NB4 (cell line): ENCODE measurements at regions not wholly inside any gene's neighbourhood (a gene's known extent, or its start where the extent isn't known, plus 50 kb on each side); places are given as distances from the start of the nearest gene placed in this dataset.

Experiments used
- CTCF ChIP-seq: IDR thresholded peaks from one replicate; pipeline ENCODE4 v1.5.1; 2012; ENCODE audit warnings: low read depth, low read length
- MAX ChIP-seq: IDR thresholded peaks from 2 replicates; pipeline ENCODE4 v1.6.1; 2011; ENCODE audit warnings: low read depth, low read length
- MYC ChIP-seq: IDR thresholded peaks from 2 replicates; pipeline ENCODE4 v1.6.1; 2011; ENCODE audit warnings: low read depth, low read length

- no peak for TF ChIP-seq CTCF
- TF ChIP-seq MAX, result no peak
- no peak for TF ChIP-seq MYC
These were observed 1403.3 kb upstream of the DDX18 start for GRCh38 chr2:116411211-116411610.
